ENCODE measurements at regions not wholly inside any gene's neighbourhood (a gene's known extent, or its start where the extent isn't known, plus 50 kb on each side); places are given as distances from the start of the nearest gene placed in this dataset.

GRCh38 chr11:128273736-128274135 is 313.6 kb downstream of the ETS1 start:
- TF ChIP-seq CTCF (IDR thresholded peaks at IDR 0.05) (no peak), POLR2A (IDR thresholded peaks at IDR 0.05) (no peak)
